ENCODE measurements at regions not wholly inside any gene's neighbourhood (a gene's known extent, or its start where the extent isn't known, plus 50 kb on each side); places are given as distances from the start of the nearest gene placed in this dataset.

DNA sequence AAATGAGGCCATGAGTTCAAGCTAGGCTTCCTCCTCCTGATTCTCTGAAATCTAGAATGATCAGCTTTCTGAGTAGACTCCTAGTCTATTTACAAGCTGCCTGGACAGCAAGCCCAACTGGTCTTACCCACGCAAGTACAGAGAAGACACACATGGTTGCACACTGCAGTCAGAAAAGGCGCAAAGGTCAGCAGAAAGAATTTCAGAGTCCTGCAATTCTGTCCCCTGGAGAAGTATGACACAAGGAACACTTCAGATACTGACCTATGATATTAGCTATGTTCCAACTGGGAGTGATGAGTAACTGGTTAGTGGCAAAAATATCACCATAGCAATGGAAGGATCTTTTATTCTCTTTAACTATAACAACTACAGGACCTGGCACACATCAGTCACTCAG, 336.1 kb upstream of the PKDCC start:
- H3K27me3 ChIP-seq (ENCODE audit: control insufficient read depth in 2 of 2, insufficient read depth in 2 of 2, low read length in 2 of 2), result no peaks in the 10 kb centered on the region
- Mint-ChIP-seq H3K36me3 (no peaks in the 10 kb centered on the region), H3K4me1 (peaks cover 4% of the 10 kb centered on the region), H3K9me3 (peaks cover 0 to 2% (median 0%) of the 10 kb centered on the region in 7 donors), H3K27ac (no peak overlapping the region), H3K4me3 (no peak overlapping the region), H3K27me3 (ENCODE audit: low read depth in 3 of 3) (peaks cover 0 to 4% (median 2%) of the 10 kb centered on the region in 3 donors)
- no peak overlapping the region for H3K4me2 ChIP-seq (replicated peaks; ENCODE audit: extremely low read depth, low read length, poor library complexity, severe bottlenecking)
- H3K27ac ChIP-seq (ENCODE audit: low read depth in 1 of 2, low read length in 2 of 2), result no peak overlapping the region
- H3K36me3 ChIP-seq (replicated peaks in 1 of 2; ENCODE audit: control insufficient read depth in 1 of 2, insufficient read depth in 2 of 2, low read length in 2 of 2), result no peaks in the 10 kb centered on the region
- H3K9ac ChIP-seq (ENCODE audit: insufficient read depth, low read length, poor library complexity, severe bottlenecking), result no peak overlapping the region
- no peaks in the 10 kb centered on the region for H3K79me2 ChIP-seq (ENCODE audit: insufficient read depth, low read length)
- no peaks in the 10 kb centered on the region for H3K4me1 ChIP-seq (ENCODE audit: control insufficient read depth in 1 of 2, insufficient read depth in 2 of 2, low read length in 2 of 2)
- intact Hi-C loops (cut with micrococcal nuclease), result no loop called here
- H4K20me1 ChIP-seq (ENCODE audit: insufficient read depth, low read length), result no peaks in the 10 kb centered on the region
- no peak overlapping the region for H2AFZ ChIP-seq (ENCODE audit: insufficient read depth, low read depth, low read length, poor library complexity, severe bottlenecking)
- 100% methylated on average over 2 of the region's 2 CpGs for WGBS (ENCODE audit: insufficient coverage)
- H3K4me3 ChIP-seq (replicated peaks in 1 of 3; ENCODE audit: low read depth in 2 of 3, low read length in 3 of 3), result no peak overlapping the region
- TF ChIP-seq, protein P1, sequence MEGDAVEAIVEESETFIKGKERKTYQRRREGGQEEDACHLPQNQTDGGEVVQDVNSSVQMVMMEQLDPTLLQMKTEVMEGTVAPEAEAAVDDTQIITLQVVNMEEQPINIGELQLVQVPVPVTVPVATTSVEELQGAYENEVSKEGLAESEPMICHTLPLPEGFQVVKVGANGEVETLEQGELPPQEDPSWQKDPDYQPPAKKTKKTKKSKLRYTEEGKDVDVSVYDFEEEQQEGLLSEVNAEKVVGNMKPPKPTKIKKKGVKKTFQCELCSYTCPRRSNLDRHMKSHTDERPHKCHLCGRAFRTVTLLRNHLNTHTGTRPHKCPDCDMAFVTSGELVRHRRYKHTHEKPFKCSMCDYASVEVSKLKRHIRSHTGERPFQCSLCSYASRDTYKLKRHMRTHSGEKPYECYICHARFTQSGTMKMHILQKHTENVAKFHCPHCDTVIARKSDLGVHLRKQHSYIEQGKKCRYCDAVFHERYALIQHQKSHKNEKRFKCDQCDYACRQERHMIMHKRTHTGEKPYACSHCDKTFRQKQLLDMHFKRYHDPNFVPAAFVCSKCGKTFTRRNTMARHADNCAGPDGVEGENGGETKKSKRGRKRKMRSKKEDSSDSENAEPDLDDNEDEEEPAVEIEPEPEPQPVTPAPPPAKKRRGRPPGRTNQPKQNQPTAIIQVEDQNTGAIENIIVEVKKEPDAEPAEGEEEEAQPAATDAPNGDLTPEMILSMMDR (IDR thresholded peaks at IDR 0.05), result no peak
- no peaks in the 10 kb centered on the region for H3K9me3 ChIP-seq (replicated peaks in 1 of 2; ENCODE audit: control insufficient read depth in 1 of 2, insufficient read depth in 1 of 2, low read length in 2 of 2)
- no peak for DNase-seq

DNA sequence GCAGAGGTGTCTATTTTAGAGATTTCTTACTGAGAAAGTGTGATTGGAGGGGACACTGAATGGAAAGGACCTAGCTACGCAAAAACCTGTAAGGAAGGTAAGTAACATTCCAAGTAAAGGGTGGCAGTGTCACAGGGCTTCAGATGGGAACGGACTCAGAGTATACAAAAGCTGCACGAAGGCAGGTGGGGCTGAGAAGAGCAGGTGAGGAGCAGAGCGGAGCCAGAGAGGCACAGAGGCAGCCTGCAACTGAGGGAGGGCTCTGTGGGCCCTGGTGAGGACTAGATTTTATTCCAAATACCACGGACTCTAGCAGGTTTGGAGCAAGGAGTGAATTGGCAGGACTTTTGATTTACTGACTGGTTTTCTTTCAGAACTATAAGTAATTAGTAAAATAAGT, 331.3 kb upstream of the PKDCC start:
- peaks cover 0 to 3% (median 0%) of the 10 kb centered on the region in 7 donors for H3K9me3 Mint-ChIP-seq
- Histone ChIP-seq H3K79me2 (ENCODE audit: insufficient read depth, low read length) (no peaks in the 10 kb centered on the region), H3K4me3 (replicated peaks in 1 of 3; ENCODE audit: low read depth in 2 of 3, low read length in 3 of 3) (no peak overlapping the region), H3K27ac (ENCODE audit: low read depth in 1 of 2, low read length in 2 of 2) (no peak overlapping the region), H3K4me2 (replicated peaks; ENCODE audit: extremely low read depth, low read length, poor library complexity, severe bottlenecking) (no peak overlapping the region), H3K9me3 (replicated peaks in 1 of 2; ENCODE audit: control insufficient read depth in 1 of 2, insufficient read depth in 1 of 2, low read length in 2 of 2) (no peaks in the 10 kb centered on the region), H4K20me1 (ENCODE audit: insufficient read depth, low read length) (no peaks in the 10 kb centered on the region), H3K36me3 (replicated peaks in 1 of 2; ENCODE audit: control insufficient read depth in 1 of 2, insufficient read depth in 2 of 2, low read length in 2 of 2) (no peaks in the 10 kb centered on the region), H3K4me1 (ENCODE audit: control insufficient read depth in 1 of 2, insufficient read depth in 2 of 2, low read length in 2 of 2) (peaks cover 14 to 27% of the 10 kb centered on the region in 2 donors), H3K27me3 (ENCODE audit: control insufficient read depth in 2 of 2, insufficient read depth in 2 of 2, low read length in 2 of 2) (no peaks in the 10 kb centered on the region), H2AFZ (ENCODE audit: insufficient read depth, low read depth, low read length, poor library complexity, severe bottlenecking) (no peak overlapping the region), H3K9ac (ENCODE audit: insufficient read depth, low read length, poor library complexity, severe bottlenecking) (no peak overlapping the region)
- DNase-seq, result no peak
- peaks cover 0 to 4% (median 0%) of the 10 kb centered on the region in 3 donors for H3K27me3 Mint-ChIP-seq (ENCODE audit: low read depth in 3 of 3)
- WGBS (ENCODE audit: insufficient coverage), result 94% methylated on average over 4 of the region's 5 CpGs
- intact Hi-C loops (cut with micrococcal nuclease), result no loop called here
- H3K36me3 Mint-ChIP-seq, result no peaks in the 10 kb centered on the region
- peak overlapping the region in 1 of 7 donors; percentile 70 for H3K27ac Mint-ChIP-seq
- peaks cover 26% of the 10 kb centered on the region for H3K4me1 Mint-ChIP-seq
- TF ChIP-seq, protein P1 (IDR thresholded peaks at IDR 0.05), result no peak
- H3K4me3 Mint-ChIP-seq, result no peak overlapping the region
